ENCODE measurements at regions not wholly inside any gene's neighbourhood (a gene's known extent, or its start where the extent isn't known, plus 50 kb on each side); places are given as distances from the start of the nearest gene placed in this dataset.

GRCh38 chr15:92565351-92566125, 90.0 kb downstream of the FAM174B start:
- Mint-ChIP-seq H3K9me3 (ENCODE audit: insufficient read depth) (no peaks in the 10 kb centered on the region), H3K27ac (no peak overlapping the region), H3K4me3 (no peak overlapping the region), H3K4me1 (ENCODE audit: low read depth) (no peaks in the 10 kb centered on the region), H3K36me3 (ENCODE audit: low read depth) (no peaks in the 10 kb centered on the region), H3K27me3 (ENCODE audit: low read depth) (peaks cover 6% of the 10 kb centered on the region)
- DNase-seq (no peak), ATAC-seq (no peak)
- CTCF ChIA-PET = no interaction called here
- POLR2A ChIA-PET = no interaction called here

DNA sequence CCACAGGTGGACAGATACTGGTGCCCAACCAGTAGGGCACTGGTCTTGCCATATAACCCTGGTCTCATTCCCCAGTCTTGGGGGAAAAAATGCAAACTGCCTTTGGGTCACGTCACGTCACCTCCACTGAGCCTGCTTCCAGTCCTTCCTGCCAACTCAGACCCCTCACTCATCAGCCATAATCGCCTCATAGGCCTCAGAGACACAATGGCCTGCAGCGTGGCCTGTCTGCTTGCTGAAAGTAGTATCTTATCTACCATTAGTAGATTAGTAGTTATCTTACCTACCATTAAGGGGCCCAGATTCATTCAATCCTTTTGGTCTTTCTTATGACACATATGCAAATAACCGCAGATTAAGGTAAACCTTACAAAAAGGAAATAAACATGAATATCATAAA, 93.8 kb downstream of the FAM174B start:
- CTCF ChIA-PET = no interaction called here
- Mint-ChIP-seq H3K27me3 (ENCODE audit: low read depth) (peaks cover 6% of the 10 kb centered on the region), H3K36me3 (ENCODE audit: low read depth) (no peaks in the 10 kb centered on the region), H3K4me1 (ENCODE audit: low read depth) (no peaks in the 10 kb centered on the region), H3K27ac (no peak overlapping the region), H3K4me3 (no peak overlapping the region), H3K9me3 (ENCODE audit: insufficient read depth) (no peaks in the 10 kb centered on the region)
- no peak for ATAC-seq
- DNase-seq = no peak
- POLR2A ChIA-PET = no interaction called here

- Mint-ChIP-seq H3K36me3 (ENCODE audit: low read depth) (no peaks in the 10 kb centered on the region), H3K4me1 (ENCODE audit: low read depth) (no peaks in the 10 kb centered on the region), H3K27ac (no peak overlapping the region), H3K9me3 (ENCODE audit: insufficient read depth) (no peaks in the 10 kb centered on the region), H3K27me3 (ENCODE audit: low read depth) (peaks cover 11% of the 10 kb centered on the region), H3K4me3 (no peak overlapping the region)
- DNase-seq = no peak
- no peak for ATAC-seq
- ChIA-PET POLR2A (no interaction called here), CTCF (no interaction called here)
These were observed 102.3 kb downstream of the FAM174B start for GRCh38 chr15:92553317-92553716.

DNA sequence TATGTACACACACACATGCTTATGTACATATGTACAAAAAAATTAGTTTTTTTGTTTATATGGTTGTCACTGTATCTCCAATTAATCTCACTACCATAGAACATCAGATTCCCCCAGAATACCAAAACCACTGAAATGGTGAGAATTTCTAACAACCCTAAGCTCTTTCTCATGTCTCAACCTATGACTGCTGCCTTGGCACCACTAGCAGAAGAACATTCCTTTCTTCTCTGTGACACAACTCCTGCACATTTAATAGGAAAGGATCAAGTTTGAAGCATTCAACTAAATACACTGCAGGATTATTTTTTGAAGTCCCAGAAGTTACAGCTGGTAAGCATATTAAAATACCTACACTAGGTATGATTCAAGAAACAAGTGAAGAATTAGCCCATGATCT, 109.6 kb downstream of the FAM174B start:
- H3K9me3 Mint-ChIP-seq (ENCODE audit: insufficient read depth) = no peaks in the 10 kb centered on the region
- ATAC-seq (no peak), DNase-seq (no peak)
- no peaks in the 10 kb centered on the region for H3K4me1 Mint-ChIP-seq (ENCODE audit: low read depth)
- no peaks in the 10 kb centered on the region for H3K36me3 Mint-ChIP-seq (ENCODE audit: low read depth)
- ChIA-PET POLR2A (no interaction called here), CTCF (no interaction called here)
- peaks cover 13% of the 10 kb centered on the region for H3K27me3 Mint-ChIP-seq (ENCODE audit: low read depth)
- H3K4me3 Mint-ChIP-seq = no peak overlapping the region
- no peak overlapping the region for H3K27ac Mint-ChIP-seq

DNA sequence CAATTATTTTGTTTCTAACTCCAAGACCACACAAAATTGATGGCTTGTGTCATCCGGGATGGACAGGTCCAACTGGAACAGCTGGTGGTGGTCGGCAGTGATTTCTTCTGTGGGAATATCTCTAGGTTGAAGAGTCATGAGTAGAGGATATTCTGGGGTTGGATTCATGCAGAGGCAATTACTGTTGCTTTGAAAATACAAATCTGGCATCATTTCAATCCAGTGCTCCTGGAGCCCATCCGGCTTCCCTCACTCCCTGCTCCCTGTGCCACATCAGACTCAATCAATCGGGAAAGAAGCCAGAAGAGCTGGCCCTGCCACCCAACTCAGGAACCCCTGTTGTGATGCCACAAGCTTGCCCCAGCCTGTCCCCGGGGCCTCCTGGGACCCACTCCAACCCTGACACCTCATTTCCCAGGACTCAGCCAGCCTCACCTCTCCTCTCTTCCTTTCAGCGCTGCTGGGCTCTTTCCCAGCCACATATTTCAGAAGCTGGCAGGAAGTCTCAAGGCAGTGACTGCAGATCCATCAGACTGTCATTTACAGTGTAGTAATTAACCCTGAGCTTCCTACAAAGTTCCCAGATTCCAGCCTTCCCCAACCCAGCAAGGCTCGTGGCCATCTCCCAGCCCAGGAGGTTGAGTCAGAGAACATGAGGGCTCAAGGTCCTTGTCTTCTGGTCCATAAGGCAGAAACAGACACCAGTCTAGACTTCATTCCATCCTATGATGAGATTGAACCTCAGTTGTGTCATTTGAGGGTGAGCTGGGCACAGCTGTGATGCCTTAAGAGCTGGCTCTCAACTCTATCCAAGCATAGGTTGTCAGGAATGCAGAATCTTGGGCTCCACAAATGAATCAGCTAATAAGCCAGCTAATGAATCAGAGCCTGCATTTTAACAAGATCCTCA, 114.0 kb downstream of the FAM174B start:
- Mint-ChIP-seq H3K4me1 (ENCODE audit: low read depth) (no peaks in the 10 kb centered on the region), H3K27me3 (ENCODE audit: low read depth) (peaks cover 12% of the 10 kb centered on the region), H3K36me3 (ENCODE audit: low read depth) (no peaks in the 10 kb centered on the region), H3K27ac (no peak overlapping the region), H3K4me3 (no peak overlapping the region), H3K9me3 (ENCODE audit: insufficient read depth) (no peaks in the 10 kb centered on the region)
- POLR2A ChIA-PET = no interaction called here
- CTCF ChIA-PET = no interaction called here
- no peak for DNase-seq
- ATAC-seq = no peak

DNA sequence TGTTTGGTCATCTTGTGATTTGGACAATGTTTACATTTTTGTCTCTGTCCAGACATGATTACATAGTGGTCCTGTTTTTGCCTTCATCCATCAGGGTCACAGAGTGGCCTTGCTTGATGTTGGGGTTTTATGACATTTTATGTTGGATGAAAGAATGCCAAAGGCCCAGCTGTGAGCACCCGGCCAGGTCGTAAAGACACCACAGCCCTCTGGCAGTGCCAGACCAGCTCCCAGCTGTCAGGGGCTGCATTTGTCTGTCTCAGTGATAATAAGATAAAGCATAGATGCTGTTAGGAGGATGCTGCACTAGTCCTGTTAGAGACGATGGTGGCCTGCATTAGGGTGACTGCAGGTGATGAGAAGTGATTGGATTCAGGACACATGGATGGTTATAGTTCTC, 117.5 kb downstream of the FAM174B start:
- ATAC-seq = no peak
- Mint-ChIP-seq H3K4me3 (no peak overlapping the region), H3K4me1 (ENCODE audit: low read depth) (peaks cover 2% of the 10 kb centered on the region), H3K36me3 (ENCODE audit: low read depth) (no peaks in the 10 kb centered on the region), H3K9me3 (ENCODE audit: insufficient read depth) (peaks cover 6% of the 10 kb centered on the region), H3K27ac (no peak overlapping the region), H3K27me3 (ENCODE audit: low read depth) (peaks cover 4% of the 10 kb centered on the region)
- no peak for DNase-seq
- POLR2A ChIA-PET = no interaction called here
- CTCF ChIA-PET = no interaction called here

GRCh38 chr15:92533298-92533697, 122.3 kb downstream of the FAM174B start:
- ChIA-PET CTCF (no interaction called here), POLR2A (no interaction called here)
- no peaks in the 10 kb centered on the region for H3K36me3 Mint-ChIP-seq (ENCODE audit: low read depth)
- H3K4me1 Mint-ChIP-seq (ENCODE audit: low read depth) = peaks cover 2% of the 10 kb centered on the region
- H3K27me3 Mint-ChIP-seq (ENCODE audit: low read depth) = peaks cover 6% of the 10 kb centered on the region
- H3K9me3 Mint-ChIP-seq (ENCODE audit: insufficient read depth) = peaks cover 6% of the 10 kb centered on the region
- no peak overlapping the region for H3K4me3 Mint-ChIP-seq
- DNase-seq (no peak), ATAC-seq (no peak)
- no peak overlapping the region for H3K27ac Mint-ChIP-seq

DNA sequence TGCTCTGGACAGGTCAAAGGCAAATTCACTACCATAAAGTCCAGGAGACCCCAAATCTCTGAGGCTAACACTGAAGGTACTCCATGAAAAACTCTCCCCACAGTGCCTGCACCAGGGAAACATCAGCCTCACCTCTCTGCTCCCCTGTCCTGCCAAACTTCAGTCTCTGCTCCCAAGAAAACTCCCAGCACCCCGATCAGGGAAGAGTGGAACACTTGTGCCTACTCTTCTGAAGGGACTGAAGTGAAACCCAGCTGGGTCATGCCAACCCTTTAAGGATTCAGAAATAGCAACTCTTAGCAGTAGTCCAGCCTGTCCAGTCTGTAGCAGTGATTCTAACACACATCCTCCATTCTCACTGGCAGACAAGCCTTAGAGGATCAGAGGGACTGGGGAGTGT, 124.2 kb downstream of the FAM174B start:
- peaks cover 6% of the 10 kb centered on the region for H3K9me3 Mint-ChIP-seq (ENCODE audit: insufficient read depth)
- no peak overlapping the region for H3K27ac Mint-ChIP-seq
- no peak for DNase-seq
- no peak overlapping the region for H3K4me3 Mint-ChIP-seq
- H3K36me3 Mint-ChIP-seq (ENCODE audit: low read depth) = no peaks in the 10 kb centered on the region
- H3K4me1 Mint-ChIP-seq (ENCODE audit: low read depth) = peaks cover 2% of the 10 kb centered on the region
- ATAC-seq = no peak
- POLR2A ChIA-PET = no interaction called here
- peaks cover 6% of the 10 kb centered on the region for H3K27me3 Mint-ChIP-seq (ENCODE audit: low read depth)
- CTCF ChIA-PET = no interaction called here

GRCh38 chr15:92528736-92529135, 126.8 kb downstream of the FAM174B start:
- H3K9me3 Mint-ChIP-seq (ENCODE audit: insufficient read depth) = no peaks in the 10 kb centered on the region
- ChIA-PET CTCF (no interaction called here), POLR2A (no interaction called here)
- DNase-seq = no peak
- no peak overlapping the region for H3K27ac Mint-ChIP-seq
- ATAC-seq = no peak
- H3K36me3 Mint-ChIP-seq (ENCODE audit: low read depth) = no peaks in the 10 kb centered on the region
- peaks cover 2% of the 10 kb centered on the region for H3K4me1 Mint-ChIP-seq (ENCODE audit: low read depth)
- H3K4me3 Mint-ChIP-seq = no peak overlapping the region
- peaks cover 6% of the 10 kb centered on the region for H3K27me3 Mint-ChIP-seq (ENCODE audit: low read depth)

DNA sequence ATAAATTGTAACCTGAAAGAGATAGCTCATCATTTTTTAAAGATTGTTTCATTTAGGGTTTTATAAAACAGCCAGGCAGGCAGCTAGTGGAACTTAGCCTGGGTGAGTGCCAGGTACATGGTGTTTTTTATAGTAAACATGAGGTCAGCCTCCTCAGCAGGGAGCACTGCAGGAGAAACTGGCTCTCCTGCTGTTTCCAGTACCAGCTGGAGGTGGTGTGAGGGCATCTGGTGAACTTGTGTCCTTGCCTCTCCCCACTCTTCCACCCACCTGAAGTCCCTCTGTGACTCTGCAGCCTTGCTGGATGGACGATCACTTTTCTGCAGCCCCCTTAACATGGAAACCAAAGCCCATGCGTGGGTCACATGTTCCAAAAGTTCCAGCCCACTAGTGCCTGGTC, 128.4 kb downstream of the FAM174B start:
- no peaks in the 10 kb centered on the region for H3K4me1 Mint-ChIP-seq (ENCODE audit: low read depth)
- ChIA-PET CTCF (no interaction called here), POLR2A (no interaction called here)
- ATAC-seq (no peak), DNase-seq (no peak)
- peaks cover 6% of the 10 kb centered on the region for H3K27me3 Mint-ChIP-seq (ENCODE audit: low read depth)
- H3K9me3 Mint-ChIP-seq (ENCODE audit: insufficient read depth) = no peaks in the 10 kb centered on the region
- no peak overlapping the region for H3K4me3 Mint-ChIP-seq
- no peaks in the 10 kb centered on the region for H3K36me3 Mint-ChIP-seq (ENCODE audit: low read depth)
- no peak overlapping the region for H3K27ac Mint-ChIP-seq

DNA sequence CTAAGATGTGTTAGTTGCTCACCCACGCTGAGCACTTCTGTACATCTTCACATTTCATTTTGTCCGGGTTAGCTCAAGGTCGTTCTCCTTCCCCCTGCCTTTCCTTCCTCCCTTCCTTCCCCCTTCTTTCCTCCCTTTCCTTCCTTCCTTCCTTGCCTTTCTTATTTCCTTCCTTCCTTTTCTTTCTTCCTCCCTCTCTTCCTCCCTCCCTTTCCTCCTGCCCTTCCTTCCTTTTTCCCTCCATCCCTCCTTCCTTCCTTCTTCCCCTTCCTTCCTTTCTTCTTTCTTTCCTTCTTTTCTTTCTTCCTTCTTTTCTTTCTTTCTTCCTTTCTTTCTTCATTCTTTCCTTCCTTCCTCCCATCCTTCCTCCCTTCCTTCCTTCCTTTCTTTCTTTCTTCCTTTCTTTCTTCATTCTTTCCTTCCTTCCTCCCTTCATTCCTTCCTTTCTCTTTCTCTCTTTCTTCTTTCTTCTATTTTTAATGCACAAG, 129.8 kb downstream of the FAM174B start:
- DNase-seq = no peak
- ChIA-PET POLR2A (no interaction called here), CTCF (interaction anchor here (0.7 kb wide), 1 partner anchor 22 kb away, joined by 3 read pairs; no protein-coding TSS in a partner anchor)
- H3K27me3 Mint-ChIP-seq (ENCODE audit: low read depth) = peaks cover 6% of the 10 kb centered on the region
- H3K36me3 Mint-ChIP-seq (ENCODE audit: low read depth) = no peaks in the 10 kb centered on the region
- ATAC-seq = no peak
- H3K4me1 Mint-ChIP-seq (ENCODE audit: low read depth) = peaks cover 3% of the 10 kb centered on the region
- no peaks in the 10 kb centered on the region for H3K9me3 Mint-ChIP-seq (ENCODE audit: insufficient read depth)
- no peak overlapping the region for H3K4me3 Mint-ChIP-seq
- no peak overlapping the region for H3K27ac Mint-ChIP-seq

- ChIA-PET CTCF (interaction anchor here (0.7 to 1.3 kb wide), 2 partner anchors 21 to 190 kb away, joined by 3 to 4 read pairs; no protein-coding TSS in a partner anchor), POLR2A (no interaction called here)
- no peak overlapping the region for H3K27ac Mint-ChIP-seq
- no peak for DNase-seq
- no peak overlapping the region for H3K4me3 Mint-ChIP-seq
- peaks cover 3% of the 10 kb centered on the region for H3K4me1 Mint-ChIP-seq (ENCODE audit: low read depth)
- no peaks in the 10 kb centered on the region for H3K36me3 Mint-ChIP-seq (ENCODE audit: low read depth)
- H3K9me3 Mint-ChIP-seq (ENCODE audit: insufficient read depth) = no peaks in the 10 kb centered on the region
- ATAC-seq = no peak
- H3K27me3 Mint-ChIP-seq (ENCODE audit: low read depth) = peaks cover 6% of the 10 kb centered on the region
These were observed 130.6 kb downstream of the FAM174B start for GRCh38 chr15:92524874-92525565.
